HEK293T (cell line): ENCODE measurements at regions not wholly inside any gene's neighbourhood (a gene's known extent, or its start where the extent isn't known, plus 50 kb on each side); places are given as distances from the start of the nearest gene placed in this dataset.

Experiments
- CTCF ChIA-PET: fragments of 350-600 bp; formaldehyde crosslinking; extraction: SDS; loops from one replicate; lab custom pipeline; 2021; ENCODE audit warnings: antibody characterized with exemption, inconsistent platforms; lab: Yijun Ruan, JAX
- POLR2A ChIA-PET: fragments of 350-600 bp; formaldehyde crosslinking; extraction: SDS; loops from one replicate; lab custom pipeline; 2020; ENCODE audit warnings: antibody characterized with exemption, inconsistent platforms; lab: Yijun Ruan, JAX
- DNase-seq: peaks from one replicate; pipeline ENCODE4 v3.0.0; 2012; ENCODE audit warnings: mixed read lengths; ENCODE audit errors: extremely low spot score
- ARNT ChIP-seq: fragments of 450-650 bp; IDR thresholded peaks from 2 replicates; pipeline ENCODE4 v1.6.1; 2017; ENCODE audit warnings: mild to moderate bottlenecking
- BHLHE40 ChIP-seq: fragments of 450-650 bp; IDR thresholded peaks from 2 replicates; pipeline ENCODE4 v1.6.1; 2016; ENCODE audit warnings: mild to moderate bottlenecking, moderate library complexity, borderline replicate concordance
- CTBP1 ChIP-seq: fragments of 450-650 bp; IDR thresholded peaks from 2 replicates; pipeline ENCODE4 v1.6.1; 2016; ENCODE audit warnings: borderline replicate concordance
- ELF4 ChIP-seq: fragments of 450-650 bp; IDR thresholded peaks from 2 replicates; pipeline ENCODE4 v1.6.1; 2017; ENCODE audit warnings: antibody characterized with exemption
- FOXA1 ChIP-seq: fragments of 450-650 bp; IDR thresholded peaks from 2 replicates; pipeline ENCODE4 v1.6.1; 2016; ENCODE audit warnings: mild to moderate bottlenecking
- FOXK2 ChIP-seq: fragments of 450-650 bp; IDR thresholded peaks from 2 replicates; pipeline ENCODE4 v1.6.1; 2016; ENCODE audit warnings: mild to moderate bottlenecking
- FOXM1 ChIP-seq: fragments of 450-650 bp; IDR thresholded peaks from 2 replicates; pipeline ENCODE4 v1.6.1; 2017; ENCODE audit warnings: mild to moderate bottlenecking, borderline replicate concordance
- HDGF ChIP-seq: fragments of 450-650 bp; IDR thresholded peaks from 2 replicates; pipeline ENCODE4 v1.6.1; 2017; ENCODE audit warnings: antibody characterized with exemption, borderline replicate concordance
- L3MBTL2 ChIP-seq: fragments of 450-650 bp; conservative IDR thresholded peaks from 2 replicates; pipeline ENCODE4 v1.6.1; 2016; ENCODE audit warnings: mild to moderate bottlenecking
- LEF1 ChIP-seq: fragments of 450-650 bp; IDR thresholded peaks from 2 replicates; pipeline ENCODE4 v1.6.1; 2017; ENCODE audit warnings: mild to moderate bottlenecking, borderline replicate concordance
- NFRKB ChIP-seq: fragments of 450-650 bp; IDR thresholded peaks from 2 replicates; pipeline ENCODE4 v1.6.1; 2016; ENCODE audit warnings: mild to moderate bottlenecking, moderate library complexity
- PKNOX1 ChIP-seq: fragments of 450-650 bp; IDR thresholded peaks from 2 replicates; pipeline ENCODE4 v1.6.1; 2016
- SP1 ChIP-seq: fragments of 450-650 bp; IDR thresholded peaks from 2 replicates; pipeline ENCODE4 v1.6.1; 2017
- SUZ12 ChIP-seq: fragments of 450-650 bp; IDR thresholded peaks from 2 replicates; pipeline ENCODE4 v1.6.1; 2016; ENCODE audit warnings: mild to moderate bottlenecking
- TARDBP ChIP-seq: fragments of 450-650 bp; IDR thresholded peaks from 2 replicates; pipeline ENCODE4 v1.6.1; 2016
- ZNF384 ChIP-seq: fragments of 450-650 bp; IDR thresholded peaks from 2 replicates; pipeline ENCODE4 v1.6.1; 2016

DNA sequence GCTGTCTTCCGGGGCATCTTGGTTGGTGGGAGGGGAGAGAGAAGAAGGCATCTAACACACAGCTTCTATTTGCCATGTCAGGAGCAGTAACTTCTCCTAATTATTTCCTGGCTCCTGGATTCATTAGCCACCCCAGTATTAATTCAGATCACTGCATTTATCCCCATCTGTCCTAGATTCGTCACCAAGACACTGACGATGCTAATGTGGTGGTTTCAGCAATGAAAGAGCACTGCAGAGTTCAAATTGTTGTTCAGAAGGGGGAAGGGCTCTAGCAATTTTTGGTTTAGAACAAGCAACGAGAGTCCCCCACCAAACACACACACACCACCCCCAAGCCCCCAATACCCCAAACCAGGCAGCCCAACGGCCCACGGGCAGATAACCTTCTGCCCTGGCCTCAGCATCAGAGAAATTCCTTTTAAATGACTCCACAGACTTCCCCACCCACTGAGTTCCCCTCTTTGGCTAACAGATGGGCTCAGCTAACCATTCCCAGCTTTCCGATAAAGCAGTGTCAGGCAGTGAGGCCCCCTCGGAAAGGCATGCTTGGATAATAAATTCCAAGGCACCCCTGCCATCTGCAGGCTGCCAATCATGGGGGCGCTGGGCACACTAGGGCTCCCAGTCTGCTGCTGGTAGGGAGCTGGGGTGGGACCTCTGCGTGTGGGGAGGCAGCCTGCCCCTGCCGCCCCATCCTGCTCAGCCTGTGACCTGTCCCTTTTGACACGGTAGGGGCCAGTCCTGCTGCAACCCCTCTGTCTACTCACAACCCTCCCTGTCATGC lies 453.5 kb downstream of the MIAT start:
- ChIA-PET CTCF (no interaction called here), POLR2A (no interaction called here)
- DNase-seq: no peak
- TF ChIP-seq ZNF384 (no peak), FOXA1 (no peak), FOXM1 (no peak), SUZ12 (no peak), TARDBP (no peak), ARNT (no peak), LEF1 (no peak), PKNOX1 (no peak)

DNA sequence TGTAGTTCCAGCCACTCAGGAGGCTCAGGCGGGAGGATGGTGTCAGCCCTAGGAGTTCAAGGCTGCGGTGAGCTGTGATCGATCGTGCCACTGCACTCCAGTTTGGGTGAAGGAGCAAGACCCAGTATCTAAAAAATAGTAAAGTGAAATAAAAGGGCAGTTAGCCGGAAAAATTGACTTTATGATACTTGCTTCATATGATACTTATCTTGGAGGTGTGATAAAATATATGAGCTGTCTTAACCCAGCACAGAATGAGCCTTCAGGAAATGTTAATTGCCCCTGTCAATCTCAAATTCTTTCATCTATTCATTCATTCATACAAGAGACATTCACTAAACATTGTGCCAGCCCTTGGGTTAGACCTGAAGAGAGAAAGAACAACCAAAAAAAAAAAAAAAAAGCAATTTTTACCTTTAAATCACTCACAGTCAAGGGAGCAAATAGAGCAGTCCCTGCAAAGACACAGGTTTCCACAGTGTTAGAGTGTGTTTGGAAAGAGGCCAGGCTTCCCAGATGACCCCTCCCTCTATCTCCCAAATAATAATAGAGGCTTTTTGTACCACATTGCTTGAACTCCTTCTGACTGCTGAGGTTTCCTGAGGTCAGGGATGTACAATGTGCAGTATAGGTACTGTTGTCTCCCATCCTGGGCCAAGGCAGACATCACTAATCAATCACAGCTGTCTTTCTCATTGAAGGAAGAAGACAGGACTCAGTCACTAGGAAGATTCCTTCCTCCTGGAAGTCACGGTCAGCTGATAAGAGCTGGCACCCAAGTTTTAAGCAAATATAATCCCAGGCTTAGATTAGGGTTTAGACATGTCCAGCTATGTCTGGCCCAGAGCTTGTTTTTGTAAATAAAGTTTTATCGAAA lies 454.6 kb downstream of the MIAT start:
- TF ChIP-seq BHLHE40 (no peak), ARNT (no peak), SP1 (no peak), SUZ12 (no peak), ELF4 (no peak), LEF1 (no peak), TARDBP (no peak)
- DNase-seq: no peak
- ChIA-PET CTCF (no interaction called here), POLR2A (no interaction called here)

DNA sequence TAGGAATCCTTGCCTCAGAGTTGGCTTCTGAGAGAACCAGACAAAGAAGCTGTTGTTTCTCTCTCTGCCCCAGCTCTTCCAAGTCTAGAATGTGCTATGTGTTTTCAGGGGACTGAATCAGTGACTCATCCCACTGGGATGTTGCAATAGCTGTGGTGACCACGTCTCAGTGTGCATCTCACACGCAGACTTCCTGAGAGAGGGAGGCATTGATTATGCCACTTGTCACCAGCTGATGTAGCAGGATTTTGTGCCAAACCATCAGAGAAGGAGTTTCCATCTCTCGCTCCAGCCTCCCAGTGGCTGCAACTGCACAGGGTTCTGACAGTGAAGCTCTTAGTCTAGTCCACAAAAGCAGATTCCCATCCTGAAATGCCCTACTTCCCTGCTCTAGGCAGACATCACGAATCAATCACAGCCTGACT lies 455.8 kb downstream of the MIAT start:
- ChIA-PET POLR2A (no interaction called here), CTCF (no interaction called here)
- TF ChIP-seq SP1 (no peak), SUZ12 (no peak), FOXA1 (no peak), ZNF384 (no peak), ELF4 (no peak), FOXM1 (no peak), HDGF (no peak), TARDBP (no peak), BHLHE40 (no peak), L3MBTL2 (no peak), ARNT (no peak), LEF1 (no peak), NFRKB (no peak), PKNOX1 (no peak), FOXK2 (no peak), CTBP1 (no peak)
- no peak for DNase-seq

- ChIA-PET CTCF (no interaction called here), POLR2A (no interaction called here)
These were observed 456.3 kb downstream of the MIAT start for GRCh38 chr22:27113641-27114040.

GRCh38 chr22:27114186-27114585 lies 456.8 kb downstream of the MIAT start:
- POLR2A ChIA-PET: no interaction called here
- no peak for DNase-seq
- TF ChIP-seq LEF1 (no peak), ARNT (no peak), ZNF384 (no peak), HDGF (no peak), TARDBP (no peak), NFRKB (no peak), FOXM1 (no peak), CTBP1 (no peak), L3MBTL2 (no peak), BHLHE40 (no peak), SP1 (no peak), FOXA1 (no peak), SUZ12 (no peak), PKNOX1 (no peak), ELF4 (no peak)
- CTCF ChIA-PET: no interaction called here

More at GRCh38 chr22:27113641-27114040, 456.3 kb downstream of the MIAT start:
- no peak for DNase-seq
- TF ChIP-seq LEF1 (no peak), BHLHE40 (no peak), FOXA1 (no peak)

- ChIA-PET CTCF (no interaction called here), POLR2A (no interaction called here)
- DNase-seq: no peak
- TF ChIP-seq FOXM1: no peak
- no peak for TF ChIP-seq ELF4
- no peak for TF ChIP-seq ARNT
- no peak for TF ChIP-seq TARDBP
- TF ChIP-seq BHLHE40: no peak
- TF ChIP-seq SUZ12: no peak
- TF ChIP-seq NFRKB: no peak
- no peak for TF ChIP-seq ZNF384
- no peak for TF ChIP-seq PKNOX1
- TF ChIP-seq HDGF: no peak
- TF ChIP-seq CTBP1: no peak
- TF ChIP-seq FOXA1: no peak
- TF ChIP-seq LEF1: no peak
- TF ChIP-seq L3MBTL2: no peak
- TF ChIP-seq FOXK2: no peak
- TF ChIP-seq SP1: no peak
These were observed 458.0 kb downstream of the MIAT start for GRCh38 chr22:27115410-27115809.
